TTC549 (cell line): ENCODE measurements at regions not wholly inside any gene's neighbourhood (a gene's known extent, or its start where the extent isn't known, plus 50 kb on each side); places are given as distances from the start of the nearest gene placed in this dataset.

Experiments
- FAIRE-seq: peaks from 2 replicates; lab custom pipeline; 2012; peaks lifted over from hg19 to GRCh38; lab: Jason Lieb, UNC

- no peak for FAIRE-seq
These were observed 636.9 kb downstream of the TLE4 start for GRCh38 chr9:80208696-80209095.

GRCh38 chr9:80204054-80204453, 632.3 kb downstream of the TLE4 start:
- FAIRE-seq, result no peak

- FAIRE-seq, result no peak
These were observed 625.9 kb downstream of the TLE4 start for GRCh38 chr9:80197661-80198060.

GRCh38 chr9:80191108-80191507, 619.3 kb downstream of the TLE4 start:
- FAIRE-seq, result no peak

GRCh38 chr9:80188579-80188978, 616.8 kb downstream of the TLE4 start:
- FAIRE-seq, result no peak

GRCh38 chr9:80185112-80185738, 613.5 kb downstream of the TLE4 start:
- FAIRE-seq, result no peak

GRCh38 chr9:80177949-80178480, 606.2 kb downstream of the TLE4 start:
- FAIRE-seq, result no peak

- FAIRE-seq, result peak; percentile 32
These were observed 603.8 kb downstream of the TLE4 start for GRCh38 chr9:80175286-80176150.

- no peak for FAIRE-seq
These were observed 592.1 kb downstream of the TLE4 start for GRCh38 chr9:80163889-80164288.

- FAIRE-seq, result no peak
These were observed 586.9 kb downstream of the TLE4 start for GRCh38 chr9:80158554-80159170.

- FAIRE-seq, result no peak
These were observed 586.4 kb downstream of the TLE4 start for GRCh38 chr9:80158131-80158530.

- no peak for FAIRE-seq
These were observed 585.8 kb downstream of the TLE4 start for GRCh38 chr9:80157561-80157983.

GRCh38 chr9:80156756-80157472, 585.1 kb downstream of the TLE4 start:
- FAIRE-seq, result no peak

GRCh38 chr9:80156262-80156661, 584.5 kb downstream of the TLE4 start:
- FAIRE-seq, result no peak

- FAIRE-seq, result no peak
These were observed 576.1 kb downstream of the TLE4 start for GRCh38 chr9:80147866-80148265.

GRCh38 chr9:80146466-80146865, 574.7 kb downstream of the TLE4 start:
- FAIRE-seq, result no peak

GRCh38 chr9:80144856-80145255, 573.1 kb downstream of the TLE4 start:
- FAIRE-seq, result no peak

- FAIRE-seq, result no peak
These were observed 572.6 kb downstream of the TLE4 start for GRCh38 chr9:80144406-80144805.

- FAIRE-seq, result no peak
These were observed 572.1 kb downstream of the TLE4 start for GRCh38 chr9:80143899-80144298.

GRCh38 chr9:80134487-80134886, 562.7 kb downstream of the TLE4 start:
- FAIRE-seq, result no peak

GRCh38 chr9:80131627-80132026, 559.9 kb downstream of the TLE4 start:
- no peak for FAIRE-seq

GRCh38 chr9:80127920-80128319, 556.2 kb downstream of the TLE4 start:
- no peak for FAIRE-seq
